ENCODE measurements at regions not wholly inside any gene's neighbourhood (a gene's known extent, or its start where the extent isn't known, plus 50 kb on each side); places are given as distances from the start of the nearest gene placed in this dataset.
"Not testable (repeated sequence)": the region's sequence is repeated elsewhere in the genome, so short reads cannot be mapped to it uniquely, and the experiment has no call there.

DNA sequence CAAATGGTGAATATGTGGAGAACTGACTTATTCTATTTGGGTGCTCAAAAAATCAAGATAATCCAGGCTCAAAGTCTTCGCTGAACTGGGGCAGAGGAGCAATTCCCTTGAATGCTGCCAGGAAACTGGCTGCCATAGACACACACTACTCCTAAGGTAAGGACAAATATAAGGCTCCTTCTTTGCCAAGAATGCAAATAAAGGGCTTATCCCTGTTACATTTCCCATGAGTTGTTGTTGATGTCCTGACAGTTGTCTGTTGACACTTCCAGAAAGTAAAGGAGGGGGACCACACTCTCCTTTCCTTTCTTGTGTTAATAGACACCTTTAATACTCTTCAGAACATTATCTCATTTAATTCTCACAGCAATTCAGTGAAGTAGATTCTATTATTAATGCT lies 212.2 kb upstream of the PTBP2 start:
- DNase-seq (ENCODE audit: low read depth), result no peak

DNA sequence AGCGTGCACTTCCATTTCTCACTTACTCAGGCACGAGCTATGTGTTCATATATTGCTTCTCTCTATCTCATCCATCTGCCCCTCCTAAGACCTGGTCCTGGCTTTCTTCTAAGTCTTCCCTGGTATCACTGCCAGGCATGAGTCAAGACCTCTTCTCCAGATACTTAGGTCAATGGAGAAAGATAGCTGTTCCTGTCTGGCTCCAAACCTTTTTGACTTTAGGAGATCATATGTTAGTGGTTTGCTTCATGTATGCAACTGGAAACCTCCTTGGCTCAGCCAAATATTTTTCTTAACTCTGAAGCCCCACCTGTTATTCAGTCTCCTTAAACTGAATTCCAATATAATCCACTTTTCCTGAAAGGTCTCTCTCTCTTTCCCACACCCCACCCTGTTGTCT lies 211.6 kb upstream of the PTBP2 start:
- no peak for DNase-seq (ENCODE audit: low read depth)

DNA sequence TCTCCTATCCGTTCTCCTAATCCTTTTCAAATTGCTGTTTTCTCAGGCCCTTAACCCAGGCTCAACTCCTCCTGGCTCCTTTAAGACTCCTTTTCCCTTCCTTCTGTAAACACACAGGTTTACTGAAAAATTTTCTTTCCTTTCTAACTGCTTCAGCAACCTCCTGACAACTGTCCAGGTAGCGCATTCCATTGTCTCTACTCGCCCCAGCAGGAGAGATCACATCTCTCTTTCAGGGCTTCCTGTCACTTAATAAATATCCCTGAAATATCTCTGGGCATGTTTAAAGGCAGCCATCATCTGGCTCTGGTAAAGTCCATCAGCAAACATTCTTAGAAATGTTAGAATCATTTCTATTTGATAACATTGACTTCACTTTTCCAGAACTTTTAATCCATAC lies 211.2 kb upstream of the PTBP2 start:
- no peak for DNase-seq (ENCODE audit: low read depth)

DNA sequence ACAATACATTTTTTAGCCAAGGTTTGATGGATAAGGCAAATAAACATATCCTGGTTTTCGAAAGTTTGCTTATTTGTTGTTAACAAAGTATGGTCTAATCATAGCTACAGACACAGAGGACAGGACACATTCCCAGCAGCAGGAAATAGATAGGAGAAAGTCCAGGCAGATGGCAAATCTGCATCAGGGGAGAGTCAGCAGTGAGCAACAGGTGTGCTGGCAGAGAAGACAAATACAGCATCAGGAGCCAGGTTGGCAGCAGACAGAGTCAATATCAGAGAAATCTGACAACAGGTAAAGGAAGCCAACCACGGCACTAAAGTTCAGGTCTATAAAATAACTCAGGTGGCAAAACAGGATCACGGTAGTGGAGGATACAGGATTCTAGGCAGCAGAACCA lies 210.7 kb upstream of the PTBP2 start:
- no peak for DNase-seq (ENCODE audit: low read depth)

DNA sequence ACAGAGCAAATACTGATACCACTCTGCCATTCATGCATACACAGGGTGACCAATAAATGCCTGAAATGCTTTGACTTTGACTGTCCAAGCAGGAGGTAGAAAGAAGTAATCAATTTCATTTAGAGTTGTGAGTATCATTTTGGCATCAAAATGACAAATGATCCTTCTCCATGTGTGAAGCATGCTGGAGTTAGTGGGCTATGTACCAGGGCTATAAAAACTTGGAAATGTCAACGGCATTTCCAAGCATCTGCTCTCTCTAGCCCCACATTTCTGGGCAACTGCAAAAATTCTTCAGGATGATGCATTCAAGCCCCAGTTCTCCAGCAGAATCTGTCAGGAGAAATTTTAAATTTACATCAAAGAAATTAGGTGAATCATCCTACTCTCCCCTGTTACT lies 208.4 kb upstream of the PTBP2 start:
- no peak for DNase-seq (ENCODE audit: low read depth)

DNA sequence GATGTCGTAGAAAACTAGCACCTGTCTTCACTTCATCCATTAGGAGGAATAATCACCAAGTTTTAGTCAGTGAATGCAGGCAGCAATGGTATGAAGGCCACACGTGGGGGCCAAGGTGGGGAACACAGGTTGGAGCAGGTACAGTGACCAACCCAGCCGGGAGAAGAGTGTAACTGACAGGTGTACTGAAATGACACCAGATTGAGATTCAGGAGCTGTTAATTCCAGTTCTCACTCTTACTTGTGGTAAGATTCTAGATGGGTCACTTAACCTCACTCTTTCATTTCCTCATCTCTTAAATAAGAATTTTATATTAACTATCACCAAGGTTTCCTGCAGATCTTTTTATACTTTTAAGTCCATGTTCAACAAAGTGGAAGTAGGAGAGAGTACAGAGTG lies 206.2 kb upstream of the PTBP2 start:
- DNase-seq (ENCODE audit: low read depth), result no peak

DNA sequence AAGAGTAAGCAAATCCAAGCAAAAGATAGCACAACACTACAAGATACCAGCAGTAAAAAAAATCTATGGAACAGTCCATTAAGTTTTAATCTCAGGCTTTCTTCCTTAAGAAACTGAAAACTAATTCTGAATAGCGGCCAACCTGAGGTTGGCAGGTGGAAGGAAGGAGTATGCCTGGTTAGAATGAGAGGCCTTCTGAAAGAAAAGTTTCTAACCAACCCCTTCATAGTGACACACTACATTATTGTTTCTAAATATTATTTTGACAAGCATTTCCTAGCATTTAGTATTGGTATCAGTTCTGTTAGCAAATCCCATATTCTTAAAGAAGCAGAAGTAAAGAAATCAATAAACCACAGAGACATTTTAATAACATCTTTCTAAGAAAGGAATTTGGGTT lies 205.7 kb upstream of the PTBP2 start:
- DNase-seq (ENCODE audit: low read depth), result no peak

DNA sequence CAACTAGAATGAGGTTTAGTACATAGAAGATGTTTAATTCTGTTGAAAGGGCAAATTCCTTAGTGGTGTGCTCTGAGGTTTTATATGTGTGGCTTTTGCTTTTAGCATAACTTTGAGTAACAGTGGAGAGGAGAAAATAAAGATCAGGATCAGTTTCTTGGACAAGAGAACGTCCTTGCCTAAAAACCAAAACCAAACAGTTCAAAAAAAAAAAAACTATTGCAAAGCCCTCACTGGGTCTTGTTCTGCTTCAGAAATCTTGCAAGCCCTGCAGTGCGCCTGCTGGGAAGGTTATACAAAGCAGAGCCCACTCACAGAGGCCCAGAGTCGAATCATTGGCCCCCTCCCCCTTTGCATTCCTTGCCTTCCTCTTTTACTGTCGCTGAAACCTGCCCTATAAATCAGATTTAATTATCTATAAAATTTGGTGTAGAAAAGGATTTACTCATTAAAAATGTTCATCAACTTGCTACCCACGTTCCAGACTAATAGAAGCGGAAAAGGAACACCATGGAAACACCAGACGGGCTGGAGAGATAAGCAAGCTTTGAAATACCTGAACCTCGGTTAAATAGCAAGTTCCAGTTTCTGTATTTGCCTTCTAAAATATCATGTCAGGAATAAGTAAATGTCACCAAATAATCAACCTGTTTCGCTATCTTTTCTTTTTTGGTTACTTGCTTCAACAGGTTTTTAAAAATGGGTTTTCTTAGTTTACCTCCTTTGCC lies 201.6 kb upstream of the PTBP2 start:
- peak; percentile 46 for DNase-seq (ENCODE audit: low read depth)

DNA sequence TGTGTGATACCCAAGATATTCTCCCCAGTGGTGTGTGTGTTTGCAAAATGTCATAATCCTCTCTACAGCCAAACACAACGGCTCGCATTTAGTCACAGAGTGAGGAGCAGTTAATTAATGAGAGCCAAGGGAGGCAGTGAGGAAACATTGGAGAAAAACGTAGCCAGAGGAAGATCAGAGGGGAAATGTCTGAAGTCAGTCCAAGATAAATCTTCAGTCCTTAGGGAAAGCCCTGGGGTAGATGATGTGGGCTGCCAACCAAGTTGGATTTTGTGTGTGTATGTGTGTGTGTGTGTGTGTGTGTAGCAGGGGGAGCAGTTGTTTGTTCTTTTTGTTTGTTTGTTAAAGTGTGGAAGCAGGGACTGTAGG lies 201.0 kb upstream of the PTBP2 start:
- DNase-seq (ENCODE audit: low read depth), result peak; percentile 61

DNA sequence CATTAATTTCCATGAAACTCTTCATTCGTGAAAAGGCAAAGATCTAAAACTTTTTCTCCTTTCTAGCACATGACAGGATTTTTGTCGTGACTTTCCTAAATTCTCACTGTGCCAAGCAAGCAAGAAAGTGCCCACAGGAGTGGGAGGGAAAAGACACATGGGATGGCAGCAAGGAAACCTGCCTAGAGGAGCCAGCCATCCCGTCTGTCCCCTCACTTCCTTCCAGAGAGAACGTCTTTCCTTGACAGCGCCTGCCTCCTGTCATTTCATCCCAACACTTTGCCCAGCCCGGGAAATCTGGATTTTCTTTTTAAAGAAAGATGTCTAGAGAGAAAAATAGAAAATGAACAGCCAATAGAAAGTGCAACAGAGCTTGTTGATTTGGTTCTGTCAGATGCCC lies 200.6 kb upstream of the PTBP2 start:
- no peak for DNase-seq (ENCODE audit: low read depth)

DNA sequence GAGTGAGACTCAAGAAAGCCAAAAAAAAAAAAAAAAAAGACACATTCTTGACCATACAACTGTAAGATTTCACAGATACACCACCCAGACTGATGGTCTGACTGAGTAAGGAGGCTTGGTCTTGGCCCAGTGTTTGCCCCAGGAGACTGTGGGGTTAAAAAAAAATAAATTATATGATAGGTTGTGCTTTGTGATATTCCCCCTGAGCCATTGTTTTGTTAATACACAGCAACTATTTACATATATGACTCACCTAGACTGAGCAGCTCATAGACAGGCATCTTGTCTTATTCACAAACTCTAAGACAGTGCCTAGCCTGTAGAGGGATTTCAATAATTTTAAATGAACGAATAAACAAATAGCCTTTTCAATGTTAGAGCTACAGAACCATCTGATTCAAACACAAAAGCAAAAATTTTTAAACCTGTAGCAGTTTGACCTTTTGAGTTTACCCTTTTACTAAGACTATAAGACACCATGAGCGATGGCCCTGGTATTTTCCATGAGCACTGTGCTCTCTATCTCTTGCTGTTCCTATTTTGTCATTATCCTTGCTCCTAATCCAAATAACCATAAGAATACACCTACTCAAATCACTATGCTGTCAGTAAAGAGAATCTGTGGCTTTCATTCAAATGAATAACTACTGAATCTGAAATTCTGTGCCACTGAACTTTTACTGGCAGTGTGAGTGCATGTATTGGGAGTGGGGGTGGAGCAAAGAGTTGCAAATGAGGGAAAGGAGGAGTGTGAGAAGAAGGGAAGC lies 199.4 kb upstream of the PTBP2 start:
- DNase-seq (ENCODE audit: low read depth), result peak; percentile 29

DNA sequence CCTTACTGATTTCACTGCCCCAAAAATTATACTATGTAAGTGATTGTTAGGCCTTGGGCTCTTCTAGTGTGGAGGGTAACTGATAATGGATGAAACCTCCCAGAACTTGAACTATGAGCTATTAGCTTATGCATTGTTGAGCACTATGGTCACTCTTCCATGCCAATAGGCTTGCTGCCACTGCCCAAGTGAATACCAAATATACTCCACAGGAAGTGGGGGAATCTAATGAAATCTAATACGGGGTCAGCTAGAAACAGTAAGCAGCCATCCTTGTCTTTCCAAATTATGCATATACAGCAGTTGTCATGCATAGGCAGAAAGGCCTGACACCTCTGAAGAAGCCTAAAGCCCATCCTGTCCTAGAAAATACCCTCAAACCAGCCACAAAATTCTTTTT lies 198.7 kb upstream of the PTBP2 start:
- no peak for DNase-seq (ENCODE audit: low read depth)

DNA sequence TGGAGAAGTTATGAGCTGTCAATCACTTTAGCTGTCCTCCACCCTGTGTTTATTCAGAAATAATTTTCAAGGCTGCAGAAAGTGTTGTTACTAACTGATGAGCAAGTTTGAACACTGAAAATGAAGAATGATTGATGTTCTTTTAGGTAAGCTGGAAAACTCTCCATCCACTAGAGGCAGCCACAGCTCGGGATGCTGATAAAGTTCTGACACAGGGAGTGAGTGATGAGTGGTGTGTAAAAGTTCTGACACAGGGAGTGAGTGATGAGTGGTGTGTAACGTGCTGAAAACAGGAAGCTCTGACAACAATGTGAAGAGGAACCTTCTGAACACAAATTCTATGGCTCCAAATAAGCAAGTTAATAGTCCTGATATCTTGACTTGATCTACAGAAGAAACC lies 197.5 kb upstream of the PTBP2 start:
- no peak for DNase-seq (ENCODE audit: low read depth)

DNA sequence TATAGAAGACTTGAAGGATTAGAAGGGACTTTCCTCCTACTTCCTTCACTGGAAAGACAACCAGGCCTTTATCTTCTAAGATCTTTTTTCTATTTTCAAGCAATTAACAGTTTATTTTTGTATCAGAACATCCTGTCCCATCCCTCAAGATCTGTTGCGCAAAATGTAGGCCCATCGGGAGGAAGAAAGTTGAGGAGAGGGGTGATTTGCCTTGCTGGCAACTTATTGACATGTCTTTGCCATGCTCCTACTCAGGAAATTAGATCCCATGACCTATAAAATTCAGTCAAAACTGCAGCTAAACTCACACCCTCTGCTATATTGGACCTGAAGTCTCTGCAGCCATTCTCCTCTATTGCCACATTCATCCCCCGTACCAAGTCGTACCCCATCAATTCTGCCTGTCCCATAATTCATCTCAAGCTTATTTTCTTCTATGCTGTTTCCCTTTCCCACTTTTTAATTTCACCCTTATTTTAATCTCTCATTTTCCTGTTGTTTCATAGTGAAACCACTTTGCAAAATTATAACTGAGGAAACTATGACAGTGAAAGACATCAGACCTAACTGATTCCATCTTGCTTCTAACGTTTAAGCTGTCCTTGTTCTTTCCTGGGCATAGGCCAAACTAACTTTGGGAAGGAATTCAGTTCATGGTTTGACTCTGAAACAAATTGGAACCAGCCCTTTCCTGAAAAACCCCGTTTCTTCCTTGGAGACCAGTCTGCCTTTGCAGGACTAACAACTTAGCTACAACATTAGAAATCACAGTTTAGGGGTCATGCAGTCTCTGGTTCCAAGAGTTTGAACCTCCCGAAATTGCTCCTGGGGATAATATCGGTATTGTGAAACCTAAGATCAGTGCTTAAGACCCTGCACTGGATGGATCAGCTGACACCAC lies 195.7 kb upstream of the PTBP2 start:
- no peak for DNase-seq (ENCODE audit: low read depth)

DNA sequence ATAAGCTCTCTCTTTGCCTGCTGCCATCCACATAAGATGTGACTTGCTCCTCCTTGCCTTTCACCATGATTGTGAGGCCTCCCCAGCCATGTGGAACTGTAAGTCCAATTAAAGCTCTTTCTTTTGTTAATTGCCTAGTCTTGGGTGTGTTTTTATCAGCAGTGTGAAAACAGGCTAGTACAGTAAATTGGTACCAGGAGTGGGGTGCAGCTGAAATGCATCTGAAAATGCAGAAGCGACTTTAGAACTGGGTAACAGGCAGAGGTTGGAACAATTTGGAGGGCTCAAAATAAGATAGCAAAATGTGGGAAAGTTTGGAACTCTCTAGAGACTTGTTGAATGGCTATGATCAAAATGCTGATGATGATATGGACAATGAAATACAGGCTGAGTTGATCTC lies 192.9 kb upstream of the PTBP2 start:
- DNase-seq (ENCODE audit: low read depth), result not testable (repeated sequence)

DNA sequence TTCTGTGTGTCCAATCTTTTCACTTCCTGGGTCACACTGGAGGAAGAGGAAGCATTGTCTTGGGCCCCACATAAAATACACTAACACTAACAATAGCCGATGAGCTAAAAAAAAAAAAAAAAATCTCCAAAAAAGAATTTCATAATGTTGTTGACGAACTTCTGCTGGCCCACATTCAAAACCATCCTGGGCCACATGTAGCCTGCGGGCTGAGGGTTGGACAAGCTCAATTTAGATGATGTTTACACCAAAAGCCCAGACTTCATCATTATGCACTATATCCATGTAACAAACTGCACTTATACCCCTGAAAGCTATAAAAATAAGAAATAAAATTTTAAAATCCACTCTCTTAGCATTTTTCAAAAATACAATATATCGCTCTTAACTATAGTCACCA lies 187.8 kb upstream of the PTBP2 start:
- DNase-seq (ENCODE audit: low read depth), result no peak

DNA sequence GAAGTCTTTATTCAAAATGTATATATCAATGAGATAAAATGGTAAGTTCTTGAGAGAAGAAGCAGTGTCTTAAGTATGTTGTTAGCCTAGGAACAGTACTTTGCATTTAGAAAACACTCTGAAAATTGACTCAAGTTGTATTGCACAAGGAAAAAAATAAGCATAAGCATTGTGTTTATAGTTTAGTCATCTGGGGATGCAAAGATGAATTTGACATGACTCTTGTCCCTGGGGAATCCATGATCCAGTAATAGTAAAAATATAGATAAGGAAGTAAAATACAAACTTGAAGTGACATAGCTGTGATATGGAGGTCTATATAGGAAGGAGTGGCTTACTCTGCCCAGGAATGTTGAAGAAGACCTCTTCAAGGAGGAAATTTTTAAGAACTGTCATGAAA lies 185.0 kb upstream of the PTBP2 start:
- DNase-seq (ENCODE audit: low read depth), result no peak

DNA sequence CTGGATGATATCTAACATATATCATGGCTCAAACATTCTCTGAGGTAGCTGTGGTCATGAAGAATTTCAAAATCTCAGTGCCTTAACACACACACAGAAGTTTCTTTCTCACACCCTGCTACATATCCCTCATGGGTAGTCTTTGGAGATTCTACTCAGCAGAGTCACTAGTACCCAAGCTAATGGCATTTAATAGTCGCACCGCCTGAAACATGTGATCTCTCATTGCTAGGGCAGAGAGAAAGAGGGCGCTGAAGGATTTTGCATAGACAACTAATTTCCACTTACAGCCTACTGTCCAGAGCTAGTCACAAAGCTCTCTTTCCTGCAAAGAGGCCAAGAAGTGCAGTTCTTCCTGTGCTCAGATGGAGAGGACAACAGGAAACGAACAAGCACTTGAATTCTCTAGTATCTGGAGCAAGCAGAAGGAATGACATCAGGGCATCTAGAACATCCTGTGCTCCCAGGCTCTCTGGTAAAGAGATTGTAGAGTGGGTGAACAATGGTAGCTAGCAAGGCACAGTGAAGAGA lies 183.4 kb upstream of the PTBP2 start:
- DNase-seq (ENCODE audit: low read depth), result peak; percentile 64

DNA sequence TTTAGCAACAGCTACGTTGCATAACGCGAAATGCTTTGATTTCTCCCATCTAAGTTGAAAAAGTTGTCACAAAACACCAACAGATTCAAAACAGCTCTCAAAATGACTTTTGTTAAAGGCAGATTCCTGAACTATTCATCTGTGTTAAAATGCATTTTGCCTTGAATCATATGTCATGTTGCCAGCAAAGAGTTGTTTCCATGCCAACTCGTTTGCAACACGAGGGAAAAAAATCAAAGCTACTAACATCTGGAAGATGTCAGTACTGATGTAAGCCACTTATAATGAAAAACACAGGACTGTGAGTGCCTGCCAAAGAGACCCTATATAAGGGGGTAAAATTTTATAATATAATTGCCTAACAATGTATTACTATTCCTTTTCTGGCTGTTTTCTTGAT lies 182.7 kb upstream of the PTBP2 start:
- DNase-seq (ENCODE audit: low read depth), result peak; percentile 87

DNA sequence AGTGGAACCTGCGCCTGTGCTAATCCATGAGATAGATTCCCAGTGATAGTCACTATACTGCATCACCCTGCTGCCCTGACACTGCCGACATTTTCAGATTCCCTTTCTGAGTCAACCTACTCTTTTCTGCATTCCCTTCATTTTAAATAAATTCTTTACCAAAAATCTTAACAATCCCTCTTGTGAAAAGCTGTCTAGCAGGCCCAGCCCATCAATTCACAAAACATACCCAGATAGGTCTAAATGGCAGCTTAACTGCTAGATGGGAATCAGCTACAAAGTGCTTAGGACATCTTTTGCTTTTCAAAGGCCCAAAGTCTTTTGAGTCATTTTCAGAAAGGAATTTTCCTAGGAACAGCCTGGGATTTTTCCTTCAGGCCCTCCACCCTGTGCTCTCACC lies 180.1 kb upstream of the PTBP2 start:
- no peak for DNase-seq (ENCODE audit: low read depth)

DNA sequence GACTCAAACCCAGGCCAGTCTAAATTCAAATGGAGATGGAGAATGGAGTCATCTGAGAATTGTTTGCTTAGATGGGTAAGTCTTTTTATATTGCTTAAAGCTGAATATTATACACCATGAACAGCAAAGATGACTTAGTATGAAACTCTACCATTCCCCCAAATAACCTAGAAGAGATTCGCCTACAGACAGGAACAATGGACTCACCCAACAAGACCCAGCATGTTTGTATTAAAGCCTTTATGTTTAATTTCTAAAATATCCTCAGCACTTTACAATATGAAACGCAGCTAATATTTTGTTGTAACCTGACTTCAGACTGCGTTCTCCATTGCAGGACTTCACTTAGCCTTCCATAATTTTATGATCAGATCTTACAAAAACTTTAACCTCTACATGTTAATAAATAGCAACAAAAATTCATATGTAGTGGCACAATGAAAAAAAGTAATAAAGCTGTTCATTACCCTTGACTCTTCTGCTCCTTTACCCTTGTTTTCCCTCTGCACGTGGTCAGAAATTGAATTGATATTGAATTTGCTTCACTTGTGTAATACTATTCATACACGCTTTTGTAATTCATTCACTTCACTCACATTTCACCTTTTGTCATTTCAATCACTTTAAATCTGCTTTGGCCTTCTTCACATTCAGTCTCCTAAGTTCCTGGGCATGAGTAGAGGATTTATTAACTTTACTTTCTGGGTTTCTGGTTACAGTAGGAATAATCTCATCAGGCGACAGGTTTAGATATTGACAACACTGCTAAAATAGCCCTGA lies 177.3 kb upstream of the PTBP2 start:
- DNase-seq (ENCODE audit: low read depth), result no peak

DNA sequence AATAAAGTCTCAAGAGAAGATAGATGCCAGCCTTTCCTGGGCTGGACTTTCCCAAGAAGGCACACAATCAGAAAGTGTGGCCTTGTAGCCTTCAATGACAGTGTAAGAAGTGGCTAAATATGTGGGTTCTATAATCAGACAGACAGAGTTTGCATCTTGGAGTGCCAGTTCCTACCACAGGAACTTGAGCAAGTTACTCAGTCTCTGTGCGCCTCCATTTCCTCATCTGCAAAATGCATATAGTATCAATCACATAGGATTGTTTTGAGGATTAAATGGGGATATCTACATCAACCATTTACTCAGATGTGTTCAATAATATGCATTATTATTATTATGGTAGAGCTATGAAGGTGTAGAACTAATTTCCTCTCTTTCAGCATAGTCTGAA lies 176.8 kb upstream of the PTBP2 start:
- DNase-seq (ENCODE audit: low read depth), result no peak

Measured in RPMI7951 (cell line).